GM18498 (cell line): ENCODE measurements at regions not wholly inside any gene's neighbourhood (a gene's known extent, or its start where the extent isn't known, plus 50 kb on each side); places are given as distances from the start of the nearest gene placed in this dataset.

Experiments used
- ATAC-seq: cut with Tn5 transposase; IDR thresholded peaks from one replicate; pipeline ENCODE4 v1.9.1; 2021; ENCODE audit warnings: mild to moderate bottlenecking, moderate library complexity; ENCODE audit not compliant: unreplicated experiment

DNA sequence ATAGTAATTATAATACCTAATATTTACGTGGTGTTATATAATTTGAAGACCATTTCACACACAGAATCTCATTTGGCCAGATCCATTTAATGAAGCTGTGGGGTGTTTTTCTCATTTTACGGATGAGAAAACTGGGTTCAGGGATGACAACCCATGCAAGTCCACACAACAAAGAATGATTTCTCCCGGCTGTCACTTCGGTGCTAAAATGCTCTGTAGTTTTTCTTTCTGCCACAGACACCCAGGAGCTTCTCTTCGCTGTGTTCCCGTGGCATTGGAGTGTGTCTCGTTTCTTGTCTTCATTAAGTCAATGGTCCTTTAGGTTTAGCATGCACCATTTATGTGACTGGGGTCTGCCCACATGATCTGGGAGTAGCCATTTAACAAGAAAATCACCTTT is 308.5 kb downstream of the ENC1 start:
- no peak for ATAC-seq

DNA sequence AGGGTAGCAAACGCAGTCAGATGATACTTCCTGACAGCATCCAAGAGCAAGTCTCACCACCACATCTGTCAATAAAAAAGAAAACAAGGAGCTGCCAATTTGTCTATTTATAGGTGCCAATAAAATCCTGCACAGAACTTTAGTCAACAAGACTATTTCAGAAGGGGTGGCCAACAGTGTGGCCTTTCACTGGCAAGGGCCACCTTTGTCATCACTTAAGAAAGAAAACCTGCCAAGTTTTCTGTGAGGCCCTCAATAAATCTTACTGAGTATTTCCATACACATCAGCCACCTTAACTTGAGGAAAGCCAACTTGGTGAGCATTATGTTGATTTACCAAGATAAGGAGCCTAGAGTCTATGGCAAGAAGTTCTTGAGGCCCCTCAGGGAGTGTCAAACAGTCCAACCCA is 312.3 kb downstream of the ENC1 start:
- ATAC-seq, result no peak

DNA sequence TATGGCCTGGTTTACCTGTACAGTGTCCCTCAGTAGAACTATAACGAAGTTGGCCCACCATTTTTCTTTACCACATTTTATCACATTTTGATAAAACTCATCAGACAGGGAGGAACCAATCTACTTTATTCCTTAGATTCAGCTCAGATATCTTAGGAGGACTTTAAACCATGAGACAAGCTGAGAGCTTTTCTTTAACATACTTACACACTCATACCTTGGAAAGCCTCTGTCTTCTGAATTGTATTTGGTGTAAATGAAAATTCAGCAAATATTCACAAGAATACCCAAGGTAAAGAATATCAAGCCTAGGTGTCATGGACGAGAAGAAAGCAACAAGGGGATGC is 313.2 kb downstream of the ENC1 start:
- no peak for ATAC-seq

DNA sequence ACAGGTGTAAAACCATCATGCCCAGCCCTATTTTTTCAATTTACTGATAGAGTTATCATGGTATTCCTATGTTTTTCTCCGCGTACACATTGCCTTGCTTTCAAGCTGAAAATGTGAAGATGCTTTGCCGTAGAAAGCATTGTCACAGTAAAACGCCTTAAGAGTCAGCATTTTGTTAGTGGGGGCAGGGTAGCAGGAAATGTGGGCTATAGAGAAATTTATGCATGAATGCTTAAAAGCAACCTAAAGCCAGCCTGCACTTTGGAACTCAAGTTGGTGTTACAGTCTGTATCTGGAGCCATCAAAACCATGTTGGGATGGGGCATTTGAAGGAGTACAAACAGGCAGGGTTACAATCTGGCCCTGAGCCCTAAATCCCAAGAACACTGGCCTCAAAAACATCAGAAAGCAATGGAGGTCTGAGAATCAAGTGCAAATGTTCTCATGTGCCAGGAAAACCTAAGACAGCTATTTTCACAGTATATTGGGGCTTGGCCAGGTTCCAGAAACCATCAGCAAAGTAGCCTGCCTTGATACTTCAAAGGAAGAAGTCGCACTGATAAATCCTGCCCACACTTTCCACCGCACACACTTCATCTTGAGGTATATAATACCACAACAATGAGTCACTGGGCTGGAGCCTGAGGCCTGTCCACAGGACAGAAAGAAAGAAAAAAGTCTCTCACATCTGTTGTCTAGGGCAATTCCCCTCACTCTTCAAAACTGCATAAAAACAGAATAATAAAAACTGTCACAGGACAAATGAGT is 313.8 kb downstream of the ENC1 start:
- ATAC-seq, result peak; percentile 89

DNA sequence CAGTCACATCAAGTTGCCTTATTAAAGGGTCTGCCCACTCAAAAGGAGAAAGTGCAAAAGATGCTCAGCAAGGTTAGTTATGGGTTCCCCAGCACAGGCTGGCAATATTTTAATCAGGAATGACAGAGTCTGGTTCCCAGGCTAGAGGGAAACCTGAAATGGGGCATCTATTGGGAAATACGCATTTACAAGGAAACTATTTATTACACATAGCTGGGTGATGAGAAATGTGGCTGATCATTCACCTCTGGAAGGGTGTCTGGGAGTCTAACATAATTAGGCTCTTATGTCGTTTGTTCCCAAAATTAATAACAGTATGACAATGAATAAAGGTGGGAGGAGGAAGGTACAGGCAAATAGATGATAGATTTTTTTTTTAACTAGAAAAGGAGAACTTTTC is 314.7 kb downstream of the ENC1 start:
- no peak for ATAC-seq

DNA sequence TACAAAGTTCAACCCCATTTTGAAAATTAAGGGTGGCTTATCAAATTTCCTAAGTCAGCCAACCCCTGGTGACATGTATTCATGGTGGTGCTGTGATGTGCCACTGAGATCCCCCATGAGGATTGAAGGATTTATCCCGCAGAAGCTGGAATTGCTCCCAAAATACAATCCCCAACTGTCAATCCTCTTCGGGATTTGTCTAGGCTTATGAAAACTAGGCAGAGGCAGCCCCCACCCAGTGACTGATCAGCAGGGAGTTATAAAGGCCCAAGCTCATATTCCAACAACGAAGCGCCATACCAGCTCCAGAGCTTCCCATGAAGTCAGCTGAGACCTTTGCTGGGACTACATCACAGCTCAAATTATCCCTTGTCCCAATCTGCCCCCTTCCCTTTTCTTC is 316.0 kb downstream of the ENC1 start:
- no peak for ATAC-seq

DNA sequence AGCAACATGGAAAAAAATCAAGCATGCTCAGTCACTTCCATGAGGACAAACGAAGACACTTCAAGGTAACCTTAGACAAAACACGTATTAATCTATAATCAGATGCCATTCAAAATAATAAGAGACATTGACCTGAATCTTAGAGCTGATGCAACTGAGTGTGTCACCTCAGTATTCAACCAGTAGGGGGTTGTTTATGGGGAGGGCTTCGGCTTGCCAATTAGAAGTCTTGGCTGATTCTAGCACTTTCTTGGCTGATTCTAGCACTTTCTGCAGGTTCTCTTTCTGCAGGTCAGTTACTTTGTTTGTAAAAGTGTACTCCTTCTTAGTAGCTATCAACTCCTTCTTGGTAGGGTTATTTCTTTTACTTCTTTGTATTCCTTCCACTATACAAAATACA is 317.6 kb downstream of the ENC1 start:
- ATAC-seq, result no peak

DNA sequence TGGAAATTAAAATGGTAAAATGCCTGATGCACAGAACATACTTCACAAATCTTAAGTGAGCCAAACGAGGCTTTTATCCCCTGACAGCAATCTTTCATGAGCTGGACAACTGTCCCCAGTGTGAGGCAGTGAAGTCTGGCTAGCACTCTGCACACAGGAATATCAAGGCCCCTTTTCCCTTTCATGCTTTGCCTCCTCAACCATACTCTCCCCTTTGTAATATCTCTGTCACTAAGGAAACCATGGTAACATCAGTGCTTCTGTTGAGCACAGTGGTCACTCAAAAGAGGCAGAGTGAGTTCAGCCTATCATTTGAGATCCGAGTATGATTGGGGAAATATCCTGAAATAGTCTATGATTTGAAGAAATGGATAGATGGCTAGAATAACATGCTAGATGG is 318.3 kb downstream of the ENC1 start:
- ATAC-seq, result no peak

DNA sequence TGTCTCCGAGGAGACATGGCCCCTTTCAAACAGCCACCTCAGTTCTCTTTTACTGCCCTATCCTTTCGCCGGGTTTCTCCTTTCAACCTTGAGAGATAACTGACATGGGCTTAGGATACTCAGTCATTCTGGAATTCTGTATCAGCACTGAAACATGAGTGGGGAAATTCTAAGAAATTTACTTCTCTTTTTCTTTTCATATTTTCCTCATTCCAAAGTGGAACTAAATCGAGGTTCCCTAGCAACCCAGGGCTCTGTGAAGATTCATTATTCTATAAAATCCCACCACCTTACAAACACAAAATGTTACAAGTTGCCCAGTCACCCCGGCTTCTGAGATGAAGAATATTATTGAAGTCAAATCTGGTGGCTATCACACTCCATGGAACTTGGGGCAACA is 319.2 kb downstream of the ENC1 start:
- no peak for ATAC-seq

DNA sequence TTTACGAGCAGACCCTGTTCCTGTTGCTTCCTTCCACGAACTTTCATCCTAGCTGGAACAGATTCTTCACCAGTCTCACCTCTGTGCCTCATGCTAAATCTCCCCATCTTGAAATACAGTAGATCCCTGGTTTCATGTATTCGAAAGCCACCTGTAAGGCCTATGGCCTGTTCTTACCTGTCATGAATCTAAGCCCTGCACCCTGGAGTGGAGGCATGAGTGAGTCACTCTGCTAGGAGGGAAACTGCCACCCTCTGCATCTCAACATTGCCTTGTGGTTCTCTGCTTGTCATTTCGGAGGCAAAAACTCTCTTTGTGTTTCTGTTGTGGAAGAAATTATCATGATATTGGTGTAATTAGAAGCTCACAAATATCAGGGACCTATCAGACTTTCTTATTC is 320.0 kb downstream of the ENC1 start:
- no peak for ATAC-seq

DNA sequence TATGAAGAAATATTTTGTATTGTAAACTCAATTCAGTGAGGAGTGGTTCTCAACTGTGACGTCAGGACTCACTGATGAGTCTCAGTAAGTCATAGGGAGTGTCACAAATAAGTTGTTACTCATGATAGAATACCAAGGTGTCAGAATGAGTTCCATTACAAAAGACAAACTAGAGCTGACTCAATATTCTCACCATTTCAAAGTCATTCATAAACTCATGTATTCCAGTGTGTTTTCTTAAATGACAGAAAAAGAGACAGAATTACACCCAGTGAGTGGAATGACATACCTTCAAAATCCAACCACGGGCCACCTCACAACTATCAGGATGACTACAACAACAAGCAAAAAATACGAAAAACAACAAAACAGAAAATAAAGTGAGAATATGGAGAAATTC is 321.5 kb downstream of the ENC1 start:
- ATAC-seq, result no peak

DNA sequence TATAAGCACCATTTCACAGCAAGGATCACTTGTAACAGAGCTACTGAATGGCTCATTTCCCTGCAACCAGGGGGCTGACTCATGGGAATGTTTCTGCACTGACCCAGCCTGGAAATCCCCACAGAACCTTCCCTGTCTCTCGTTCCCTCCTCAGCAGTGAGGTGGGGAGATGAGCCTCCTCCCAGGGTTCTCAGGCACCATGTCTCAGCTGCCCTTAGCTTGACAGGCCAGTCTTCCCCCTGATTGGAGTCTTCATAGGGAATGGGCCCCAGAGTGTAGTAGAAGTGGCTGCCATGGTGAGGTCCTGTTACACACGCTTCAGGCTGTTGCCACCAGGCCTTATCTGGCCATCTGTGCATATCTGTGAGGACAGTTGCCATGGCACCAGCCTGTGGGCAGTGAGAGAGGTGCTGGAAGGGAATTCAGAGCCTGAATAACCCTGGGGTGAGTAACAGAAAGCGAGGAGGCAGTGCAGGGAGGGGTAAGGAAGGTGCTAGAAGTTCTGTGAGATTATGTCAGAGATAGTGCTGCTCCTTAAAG is 324.4 kb downstream of the ENC1 start:
- peak; percentile 59 for ATAC-seq

DNA sequence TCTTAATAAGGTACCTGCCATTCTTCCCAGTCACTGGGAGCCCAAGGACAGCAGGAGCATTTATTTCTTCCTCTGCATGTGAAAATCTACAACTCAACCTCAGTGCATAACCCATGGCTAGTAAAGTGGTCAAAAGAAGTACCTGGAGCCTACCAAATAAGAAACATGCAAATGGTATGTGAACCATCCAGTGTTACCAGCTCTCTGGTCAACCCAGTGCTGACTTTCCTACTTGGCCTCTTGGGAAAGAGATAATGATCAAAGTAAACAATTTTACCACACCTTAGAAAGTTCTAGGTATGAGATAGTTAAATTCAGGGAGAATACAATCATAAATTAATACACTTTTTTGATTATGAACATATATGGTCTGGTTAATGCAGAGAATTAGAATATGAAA is 325.6 kb downstream of the ENC1 start:
- no peak for ATAC-seq

DNA sequence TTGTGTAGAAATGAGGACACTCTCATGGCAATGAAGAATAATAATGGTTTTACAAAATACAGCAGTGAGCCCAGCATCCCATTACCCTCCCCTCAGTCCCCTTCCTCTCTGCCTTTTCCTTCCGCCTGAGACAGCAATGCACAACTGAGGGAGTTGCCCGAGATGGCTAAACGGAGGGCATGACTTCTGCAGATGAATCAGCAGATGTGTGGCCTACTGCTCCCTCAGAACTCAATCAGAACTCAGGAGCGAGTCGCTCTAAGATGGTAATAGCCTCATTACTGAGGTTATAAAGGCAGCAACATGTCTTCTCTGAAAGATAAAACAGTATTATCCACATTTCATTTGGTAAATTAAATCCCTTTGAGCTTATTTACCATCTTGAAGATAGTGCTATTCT is 326.6 kb downstream of the ENC1 start:
- no peak for ATAC-seq

DNA sequence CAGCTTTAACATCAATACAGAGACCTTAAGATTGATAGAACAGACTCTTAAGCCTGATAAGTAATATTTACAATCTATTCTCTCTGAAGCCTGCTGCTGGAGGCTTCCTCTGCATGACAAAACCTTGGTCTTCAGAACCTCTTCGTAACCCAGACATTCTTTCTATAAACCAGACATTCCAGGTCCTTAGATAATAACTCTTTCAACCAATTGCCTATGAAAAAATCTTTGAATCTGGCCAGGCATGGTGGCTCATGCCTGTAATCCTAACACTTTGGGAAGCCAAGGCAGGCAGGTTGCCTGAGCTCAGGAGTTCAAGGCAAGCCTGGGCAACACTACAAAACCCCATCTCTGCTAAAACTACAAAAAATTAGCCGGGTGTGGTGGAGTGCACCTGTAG is 327.8 kb downstream of the ENC1 start:
- ATAC-seq, result no peak

DNA sequence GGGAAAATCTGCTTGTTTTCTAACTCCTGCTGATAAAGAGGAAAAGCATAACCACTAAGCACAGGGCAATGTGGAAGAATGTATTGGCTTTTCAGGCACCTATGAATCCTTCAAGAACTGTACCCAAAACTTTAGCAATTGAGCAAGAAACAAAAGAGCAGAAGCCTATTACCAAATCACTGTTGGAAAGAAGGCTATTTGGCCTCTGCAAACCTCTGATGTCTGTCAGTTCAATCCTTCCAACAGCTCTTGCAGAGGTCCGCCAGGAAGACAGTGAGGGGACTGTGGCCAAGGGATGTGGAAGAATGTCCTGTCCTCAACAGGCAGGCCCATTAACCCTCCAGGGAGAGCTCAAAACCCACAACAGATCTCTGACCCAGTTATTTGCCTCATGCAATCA is 328.6 kb downstream of the ENC1 start:
- ATAC-seq, result no peak

DNA sequence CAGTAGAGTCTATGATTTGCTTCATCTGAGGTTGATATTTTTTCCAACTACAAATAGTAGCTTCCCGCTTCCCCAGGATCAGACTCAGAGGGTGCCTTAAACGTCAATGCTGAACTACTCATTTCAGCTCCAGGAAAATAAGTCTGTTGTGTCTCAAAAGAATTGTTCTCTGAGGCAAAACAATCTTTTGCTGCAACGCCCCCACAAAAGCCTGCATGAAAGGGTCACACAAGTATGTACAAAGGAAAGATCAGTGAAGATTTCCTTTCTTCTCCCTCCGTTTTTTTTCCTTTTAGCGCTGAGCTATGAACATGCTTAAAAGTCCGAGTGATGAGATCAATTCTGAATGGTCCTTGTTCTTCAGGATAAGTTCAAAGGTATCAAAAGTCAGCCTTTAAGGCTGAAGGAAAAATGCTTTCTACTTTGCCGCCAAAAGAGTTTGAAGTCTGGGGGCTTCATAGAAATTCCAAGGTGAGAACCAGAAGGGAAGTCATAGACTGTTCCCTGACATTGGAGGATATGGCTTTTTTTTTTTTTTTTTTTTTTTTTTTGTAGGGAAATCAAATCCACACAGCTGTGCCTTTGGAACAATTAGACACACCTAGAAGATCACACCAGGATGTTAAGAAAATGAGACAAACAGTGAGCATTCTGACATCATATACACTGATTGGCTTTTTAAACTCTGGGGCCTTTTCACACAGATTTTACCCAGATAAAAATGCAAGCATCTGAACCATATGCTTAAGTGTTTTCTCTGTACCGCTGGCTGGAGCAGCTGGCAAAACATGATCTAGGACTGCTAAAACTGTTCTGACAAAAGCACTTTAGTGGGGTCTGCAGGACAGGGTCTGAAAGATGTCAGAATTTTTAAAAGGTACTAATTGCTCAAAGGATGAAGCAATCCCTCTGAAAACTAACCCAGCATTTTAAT is 329.3 kb downstream of the ENC1 start:
- ATAC-seq, result no peak

DNA sequence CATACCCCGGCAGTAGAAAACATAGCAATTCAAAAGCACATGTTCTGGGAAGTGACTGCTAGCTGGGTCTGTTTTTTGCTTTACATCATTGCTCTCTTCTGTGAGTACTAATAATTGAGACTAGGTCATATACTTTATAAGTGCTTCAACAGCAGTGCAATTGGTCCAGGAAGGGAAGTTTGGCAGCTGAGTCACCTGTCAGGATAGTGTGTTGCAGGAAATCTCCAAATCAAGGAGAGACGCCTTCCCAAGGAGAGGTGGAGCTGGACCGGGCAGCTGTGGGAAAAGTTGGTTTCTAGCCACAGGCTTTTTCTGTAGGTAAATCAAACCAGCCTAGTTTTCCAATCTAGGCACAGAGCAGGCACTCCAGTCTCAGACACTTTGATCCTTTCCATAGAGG is 330.1 kb downstream of the ENC1 start:
- ATAC-seq, result no peak

DNA sequence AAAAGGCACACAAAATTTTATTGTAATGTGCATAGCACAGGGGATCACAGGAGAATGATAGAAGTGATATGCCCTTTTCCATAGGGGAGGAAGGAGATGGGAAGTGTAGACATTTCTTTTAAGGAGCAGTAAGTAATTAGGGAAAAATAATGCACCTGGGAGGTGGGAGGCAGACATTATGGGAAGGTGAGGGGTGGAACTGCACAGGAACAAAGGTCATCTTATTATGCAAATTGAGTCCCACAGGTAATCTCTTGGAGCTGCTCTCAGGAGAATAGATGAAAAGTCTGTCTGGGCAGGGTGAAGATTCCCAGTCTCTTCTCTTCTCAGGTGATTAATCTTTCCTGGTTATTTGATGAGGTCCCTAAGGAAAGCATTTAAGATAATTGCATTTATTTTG is 331.5 kb downstream of the ENC1 start:
- no peak for ATAC-seq

DNA sequence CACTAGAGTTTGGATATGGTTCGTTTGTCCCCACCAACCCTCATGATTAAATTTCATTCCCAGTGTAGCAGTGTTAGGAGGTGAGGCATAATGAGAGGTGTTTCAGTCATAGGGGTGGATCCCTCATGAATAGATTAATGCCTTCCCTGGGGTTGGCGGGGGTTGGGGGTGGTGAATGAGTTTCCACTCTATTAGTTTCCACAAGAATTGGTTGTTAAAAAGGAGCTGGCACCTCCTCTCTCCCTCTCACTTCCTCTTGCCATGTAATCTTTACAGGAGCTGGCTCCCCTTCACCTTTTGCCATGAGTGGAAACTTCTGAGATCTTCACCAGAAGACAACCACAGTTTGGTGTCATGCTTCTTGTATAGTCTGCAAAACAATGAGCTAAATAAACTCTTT is 333.7 kb downstream of the ENC1 start:
- ATAC-seq, result no peak

DNA sequence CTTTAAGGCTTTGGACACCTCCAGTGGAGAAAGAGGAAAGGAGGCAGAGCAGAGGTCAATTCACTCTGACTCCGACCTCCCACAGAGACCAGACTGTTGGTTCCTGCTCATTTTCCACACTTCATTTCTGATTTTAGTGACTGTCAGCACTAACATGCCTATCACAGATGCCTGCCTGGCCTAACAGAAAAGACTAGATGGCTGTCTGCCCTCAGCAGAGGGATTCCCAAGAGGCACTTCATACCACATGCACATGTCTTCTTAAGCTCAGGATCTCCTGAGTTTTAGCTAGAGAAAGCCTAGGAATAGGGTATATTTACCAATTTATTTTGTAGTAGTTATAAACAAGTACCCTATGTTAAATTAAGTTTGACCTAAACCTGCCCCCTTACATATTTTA is 336.0 kb downstream of the ENC1 start:
- no peak for ATAC-seq

DNA sequence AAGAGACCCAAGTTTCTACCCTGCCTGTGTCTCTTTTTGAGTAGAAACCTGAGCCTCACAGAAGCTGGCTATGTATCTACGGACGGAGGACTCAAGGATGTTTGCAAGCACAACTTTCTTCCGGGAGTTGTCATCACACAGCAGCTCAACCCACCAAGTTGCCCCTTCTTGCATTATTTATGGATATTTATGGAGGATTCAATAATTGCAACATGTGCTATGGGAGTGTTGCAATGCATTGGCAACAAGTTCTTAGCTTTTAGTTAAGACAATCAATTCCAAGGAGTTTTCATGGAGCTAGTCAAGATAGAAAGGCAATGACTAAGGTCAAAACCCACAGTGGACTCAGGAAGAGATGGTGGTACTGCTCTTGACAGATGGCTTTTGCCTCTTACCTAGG is 336.9 kb downstream of the ENC1 start:
- ATAC-seq, result no peak
